ENCODE measurements at regions not wholly inside any gene's neighbourhood (a gene's known extent, or its start where the extent isn't known, plus 50 kb on each side); places are given as distances from the start of the nearest gene placed in this dataset.

DNA sequence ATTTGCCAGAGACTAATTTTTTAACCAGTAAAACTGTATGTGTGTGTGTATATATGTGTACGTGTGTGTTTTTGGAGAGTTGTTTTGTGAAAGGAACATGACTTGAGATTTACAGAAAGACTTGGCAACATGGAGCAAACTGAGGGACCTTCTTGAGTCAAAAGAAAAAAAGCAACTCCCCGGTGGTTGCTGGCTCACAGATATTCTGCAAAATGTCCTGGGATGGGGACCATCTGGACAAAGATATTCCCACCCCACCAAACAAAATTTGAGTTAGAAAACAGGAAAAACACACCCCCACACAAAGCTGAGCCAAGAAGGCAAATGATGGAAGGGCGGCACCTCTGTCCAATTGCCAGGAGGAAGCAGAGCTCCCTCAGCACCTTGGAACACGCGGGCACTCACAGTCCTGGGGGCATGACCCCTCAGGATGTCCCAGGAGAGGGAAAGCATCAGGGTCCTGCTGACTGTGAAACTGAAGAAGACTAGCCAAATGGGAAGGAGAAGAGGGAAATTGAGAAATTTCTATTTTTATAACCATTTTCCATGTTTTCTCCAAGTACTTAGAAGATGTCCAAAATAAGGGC lies 290.2 kb upstream of the ACVR2A start:
- in situ Hi-C loops (cut with HindIII; ENCODE audit: low pct_unique_long_range_greater_than_20kb, low sequenced_read_pairs) (no loop called here), intact Hi-C loops (cut with micrococcal nuclease; ENCODE audit: unreplicated experiment) (no loop called here)
- Histone ChIP-seq H3K27ac (ENCODE audit: low read length) (no peak overlapping the region), H3K36me3 (ENCODE audit: control insufficient read depth, insufficient read depth, low read length) (no peaks in the 10 kb centered on the region), H3K27me3 (ENCODE audit: control insufficient read depth, insufficient read depth, low read length) (no peaks in the 10 kb centered on the region), H3K4me1 (ENCODE audit: control insufficient read depth, insufficient read depth, low read length) (no peaks in the 10 kb centered on the region; the same call in 1 of the 2 replicates), H3K9me3 (ENCODE audit: control insufficient read depth, insufficient read depth, low read depth, low read length) (no peaks in the 10 kb centered on the region), H3K4me3 (ENCODE audit: low read depth in 2 of 2, low read length in 2 of 2) (no peak overlapping the region)
- ChIA-PET POLR2A (no interaction called here), CTCF (no interaction called here)
- DNase-seq (ENCODE audit: low read depth, low spot score) (no peak), ATAC-seq (no peak)
- TF ChIP-seq TCF7L2 (IDR thresholded peaks at IDR 0.05; ENCODE audit: low read depth, low read length) (no peak), POLR2AphosphoS5 (IDR thresholded peaks at IDR 0.05; ENCODE audit: low read depth, low read length) (no peak), SIN3A (IDR thresholded peaks at IDR 0.05; ENCODE audit: borderline replicate concordance, insufficient read depth, low read depth, low read length) (no peak)
- TF ChIP-seq, protein P1, sequence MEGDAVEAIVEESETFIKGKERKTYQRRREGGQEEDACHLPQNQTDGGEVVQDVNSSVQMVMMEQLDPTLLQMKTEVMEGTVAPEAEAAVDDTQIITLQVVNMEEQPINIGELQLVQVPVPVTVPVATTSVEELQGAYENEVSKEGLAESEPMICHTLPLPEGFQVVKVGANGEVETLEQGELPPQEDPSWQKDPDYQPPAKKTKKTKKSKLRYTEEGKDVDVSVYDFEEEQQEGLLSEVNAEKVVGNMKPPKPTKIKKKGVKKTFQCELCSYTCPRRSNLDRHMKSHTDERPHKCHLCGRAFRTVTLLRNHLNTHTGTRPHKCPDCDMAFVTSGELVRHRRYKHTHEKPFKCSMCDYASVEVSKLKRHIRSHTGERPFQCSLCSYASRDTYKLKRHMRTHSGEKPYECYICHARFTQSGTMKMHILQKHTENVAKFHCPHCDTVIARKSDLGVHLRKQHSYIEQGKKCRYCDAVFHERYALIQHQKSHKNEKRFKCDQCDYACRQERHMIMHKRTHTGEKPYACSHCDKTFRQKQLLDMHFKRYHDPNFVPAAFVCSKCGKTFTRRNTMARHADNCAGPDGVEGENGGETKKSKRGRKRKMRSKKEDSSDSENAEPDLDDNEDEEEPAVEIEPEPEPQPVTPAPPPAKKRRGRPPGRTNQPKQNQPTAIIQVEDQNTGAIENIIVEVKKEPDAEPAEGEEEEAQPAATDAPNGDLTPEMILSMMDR (IDR thresholded peaks at IDR 0.05): no peak
- TF ChIP-seq, protein P2, sequence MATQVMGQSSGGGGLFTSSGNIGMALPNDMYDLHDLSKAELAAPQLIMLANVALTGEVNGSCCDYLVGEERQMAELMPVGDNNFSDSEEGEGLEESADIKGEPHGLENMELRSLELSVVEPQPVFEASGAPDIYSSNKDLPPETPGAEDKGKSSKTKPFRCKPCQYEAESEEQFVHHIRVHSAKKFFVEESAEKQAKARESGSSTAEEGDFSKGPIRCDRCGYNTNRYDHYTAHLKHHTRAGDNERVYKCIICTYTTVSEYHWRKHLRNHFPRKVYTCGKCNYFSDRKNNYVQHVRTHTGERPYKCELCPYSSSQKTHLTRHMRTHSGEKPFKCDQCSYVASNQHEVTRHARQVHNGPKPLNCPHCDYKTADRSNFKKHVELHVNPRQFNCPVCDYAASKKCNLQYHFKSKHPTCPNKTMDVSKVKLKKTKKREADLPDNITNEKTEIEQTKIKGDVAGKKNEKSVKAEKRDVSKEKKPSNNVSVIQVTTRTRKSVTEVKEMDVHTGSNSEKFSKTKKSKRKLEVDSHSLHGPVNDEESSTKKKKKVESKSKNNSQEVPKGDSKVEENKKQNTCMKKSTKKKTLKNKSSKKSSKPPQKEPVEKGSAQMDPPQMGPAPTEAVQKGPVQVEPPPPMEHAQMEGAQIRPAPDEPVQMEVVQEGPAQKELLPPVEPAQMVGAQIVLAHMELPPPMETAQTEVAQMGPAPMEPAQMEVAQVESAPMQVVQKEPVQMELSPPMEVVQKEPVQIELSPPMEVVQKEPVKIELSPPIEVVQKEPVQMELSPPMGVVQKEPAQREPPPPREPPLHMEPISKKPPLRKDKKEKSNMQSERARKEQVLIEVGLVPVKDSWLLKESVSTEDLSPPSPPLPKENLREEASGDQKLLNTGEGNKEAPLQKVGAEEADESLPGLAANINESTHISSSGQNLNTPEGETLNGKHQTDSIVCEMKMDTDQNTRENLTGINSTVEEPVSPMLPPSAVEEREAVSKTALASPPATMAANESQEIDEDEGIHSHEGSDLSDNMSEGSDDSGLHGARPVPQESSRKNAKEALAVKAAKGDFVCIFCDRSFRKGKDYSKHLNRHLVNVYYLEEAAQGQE (IDR thresholded peaks at IDR 0.05; ENCODE audit: insufficient read depth in 1 of 2, low read depth in 2 of 2, low read length in 1 of 2): no peak
- BruUV-seq (replicated peaks): no TSS peak

DNA sequence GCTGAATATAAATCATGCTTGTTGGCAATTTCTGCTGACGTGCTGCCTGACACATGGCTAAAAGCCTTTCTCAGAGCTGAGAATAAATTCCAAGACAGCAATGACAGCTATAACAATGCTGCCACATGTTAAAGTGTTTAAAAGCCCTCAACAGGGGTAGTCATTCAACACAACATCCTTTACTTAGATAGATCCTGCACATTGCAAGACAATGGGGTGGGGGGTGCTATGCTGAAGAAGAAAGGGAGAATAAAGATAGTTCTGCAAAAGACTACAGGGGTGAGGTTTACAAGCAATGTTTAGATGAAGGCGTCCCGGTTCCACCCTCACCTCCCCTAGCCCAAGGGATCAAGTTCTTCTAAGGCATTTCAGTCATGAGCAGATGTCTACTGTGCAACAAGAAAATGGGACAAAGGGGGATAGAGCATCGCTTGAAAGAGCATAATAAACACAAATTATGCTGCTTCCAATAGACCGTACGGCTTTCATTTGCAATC lies 291.0 kb upstream of the ACVR2A start:
- ChIA-PET POLR2A (no interaction called here), CTCF (no interaction called here)
- Histone ChIP-seq H3K4me1 (ENCODE audit: control insufficient read depth, insufficient read depth, low read length) (no peaks in the 10 kb centered on the region; the same call in 1 of the 2 replicates), H3K27ac (ENCODE audit: low read length) (no peak overlapping the region), H3K4me3 (ENCODE audit: low read depth in 2 of 2, low read length in 2 of 2) (no peak overlapping the region), H3K9me3 (ENCODE audit: control insufficient read depth, insufficient read depth, low read depth, low read length) (no peaks in the 10 kb centered on the region), H3K36me3 (ENCODE audit: control insufficient read depth, insufficient read depth, low read length) (no peaks in the 10 kb centered on the region), H3K27me3 (ENCODE audit: control insufficient read depth, insufficient read depth, low read length) (no peaks in the 10 kb centered on the region)
- ATAC-seq (no peak), DNase-seq (ENCODE audit: low read depth, low spot score) (no peak)
- no TSS peak for BruUV-seq (replicated peaks)
- TF ChIP-seq, protein P1 (IDR thresholded peaks at IDR 0.05): no peak
- TF ChIP-seq, protein P2 (IDR thresholded peaks at IDR 0.05; ENCODE audit: insufficient read depth in 1 of 2, low read depth in 2 of 2, low read length in 1 of 2): no peak
- TF ChIP-seq POLR2AphosphoS5 (IDR thresholded peaks at IDR 0.05; ENCODE audit: low read depth, low read length) (no peak), SIN3A (IDR thresholded peaks at IDR 0.05; ENCODE audit: borderline replicate concordance, insufficient read depth, low read depth, low read length) (no peak), TCF7L2 (IDR thresholded peaks at IDR 0.05; ENCODE audit: low read depth, low read length) (no peak)
- intact Hi-C loops (cut with micrococcal nuclease; ENCODE audit: unreplicated experiment): no loop called here
- in situ Hi-C loops (cut with HindIII; ENCODE audit: low pct_unique_long_range_greater_than_20kb, low sequenced_read_pairs): no loop called here
